H9 (cell line): ENCODE measurements at regions not wholly inside any gene's neighbourhood (a gene's known extent, or its start where the extent isn't known, plus 50 kb on each side); places are given as distances from the start of the nearest gene placed in this dataset.
A peak's percentile ranks its signal among the peaks of the same experiment; 100 is the strongest.

Source experiments
- DNase-seq: peaks from one replicate; pipeline ENCODE4 v3.0.0-alpha.2; 2017
- H2AFZ ChIP-seq: one replicate; pipeline ENCODE4 v1.6.1; 2013; ENCODE audit warnings: mild to moderate bottlenecking, low read length, control low read depth, moderate library complexity
- H2AK5ac ChIP-seq: 2 replicates; pipeline ENCODE4 v1.6.1; 2013; ENCODE audit warnings: low read length, control low read depth, mixed read lengths; ENCODE audit not compliant: insufficient read length
- H2BK120ac ChIP-seq: one replicate; pipeline ENCODE4 v1.6.1; 2013; ENCODE audit warnings: low read depth, mild to moderate bottlenecking, low read length, control low read depth, inconsistent platforms; ENCODE audit not compliant: poor library complexity, severe bottlenecking
- H2BK12ac ChIP-seq: 2 replicates; pipeline ENCODE4 v1.6.1; 2013; ENCODE audit warnings: low read length, control low read depth, mixed read lengths, low read depth; ENCODE audit not compliant: insufficient read length
- H2BK15ac ChIP-seq: 2 replicates; pipeline ENCODE4 v1.6.1; 2013; ENCODE audit warnings: low read depth, low read length, control low read depth
- H2BK20ac ChIP-seq: one replicate; pipeline ENCODE4 v1.6.1; 2013; ENCODE audit warnings: low read depth, mild to moderate bottlenecking, low read length, control low read depth, inconsistent platforms; ENCODE audit not compliant: poor library complexity, severe bottlenecking
- H2BK5ac ChIP-seq: 2 replicates; pipeline ENCODE4 v1.6.1; 2013; ENCODE audit warnings: low read length, control low read depth, mixed read lengths; ENCODE audit not compliant: insufficient read length
- H3K14ac ChIP-seq: 2 replicates; pipeline ENCODE4 v1.6.1; 2013; ENCODE audit warnings: low read length, control low read depth; ENCODE audit not compliant: insufficient read depth
- H3K18ac ChIP-seq: 2 replicates; pipeline ENCODE4 v1.6.1; 2013; ENCODE audit warnings: low read depth, mild to moderate bottlenecking, mixed read lengths, low read length, control low read depth; ENCODE audit not compliant: insufficient read length
- H3K23ac ChIP-seq: 2 replicates; pipeline ENCODE4 v1.6.1; 2013; ENCODE audit warnings: low read length, control low read depth, mixed read lengths, low read depth; ENCODE audit not compliant: insufficient read length
- H3K23me2 ChIP-seq: 2 replicates; pipeline ENCODE4 v1.6.1; 2013; ENCODE audit warnings: low read depth, mild to moderate bottlenecking, mixed read lengths, low read length, control low read depth; ENCODE audit not compliant: insufficient read length, poor library complexity, severe bottlenecking
- H3K27ac ChIP-seq: 2 replicates; pipeline ENCODE4 v1.5.1; 2013; ENCODE audit warnings: low read length, control low read depth, mixed read lengths, low read depth; ENCODE audit not compliant: insufficient read length
- H3K27me3 ChIP-seq: 2 replicates; pipeline ENCODE4 v1.6.1; 2013; ENCODE audit warnings: low read length, control low read depth, inconsistent platforms; ENCODE audit not compliant: insufficient read depth
- H3K4ac ChIP-seq: 2 replicates; pipeline ENCODE4 v1.6.1; 2013; ENCODE audit warnings: low read depth, mild to moderate bottlenecking, control low read depth, inconsistent platforms, low read length, moderate library complexity
- H3K4me1 ChIP-seq: 2 replicates; pipeline ENCODE4 v1.6.1; 2013; ENCODE audit warnings: low read length, control low read depth, inconsistent platforms; ENCODE audit not compliant: insufficient read depth
- H3K4me2 ChIP-seq: 2 replicates; pipeline ENCODE4 v1.6.1; 2013; ENCODE audit warnings: low read length, control low read depth, mixed read lengths; ENCODE audit not compliant: insufficient read length, insufficient read depth
- H3K56ac ChIP-seq: 2 replicates; pipeline ENCODE4 v1.6.1; 2013; ENCODE audit warnings: low read depth, mild to moderate bottlenecking, mixed read lengths, low read length, control low read depth; ENCODE audit not compliant: insufficient read length
- H3K79me1 ChIP-seq: 2 replicates; pipeline ENCODE4 v1.6.1; 2013; ENCODE audit warnings: low read depth, mild to moderate bottlenecking, moderate library complexity, low read length, control low read depth, inconsistent platforms; ENCODE audit not compliant: insufficient read depth, poor library complexity, severe bottlenecking
- H3K79me2 ChIP-seq: 2 replicates; pipeline ENCODE4 v1.6.1; 2013; ENCODE audit warnings: low read length, control low read depth, inconsistent platforms; ENCODE audit not compliant: insufficient read depth
- H3K9ac ChIP-seq: 2 replicates; pipeline ENCODE4 v1.6.1; 2013; ENCODE audit warnings: low read length, control low read depth, mixed read lengths; ENCODE audit not compliant: insufficient read length; ENCODE audit errors: extremely low read depth
- H3K9me3 ChIP-seq: one replicate; pipeline ENCODE4 v1.6.1; 2013; ENCODE audit warnings: low read depth, low read length, inconsistent platforms; ENCODE audit not compliant: control insufficient read depth
- H3T11ph ChIP-seq: one replicate; pipeline ENCODE4 v1.6.1; 2013; ENCODE audit warnings: mild to moderate bottlenecking, low read length, control low read depth, inconsistent platforms
- H4K20me1 ChIP-seq: one replicate; pipeline ENCODE4 v1.6.1; 2013; ENCODE audit not compliant: control insufficient read depth, insufficient read length, insufficient read depth
- H4K5ac ChIP-seq: 2 replicates; pipeline ENCODE4 v1.6.1; 2013; ENCODE audit warnings: low read depth, mild to moderate bottlenecking, mixed read lengths, low read length, control low read depth; ENCODE audit not compliant: insufficient read length
- H4K8ac ChIP-seq: replicated peaks from 2 replicates; pipeline ENCODE4 v1.6.1; 2013; ENCODE audit warnings: low read length, control low read depth, mixed read lengths, low read depth; ENCODE audit not compliant: insufficient read length
- H4K91ac ChIP-seq: 2 replicates; pipeline ENCODE4 v1.6.1; 2013; ENCODE audit warnings: low read depth, mild to moderate bottlenecking, moderate library complexity, mixed read lengths, low read length, control low read depth; ENCODE audit not compliant: insufficient read length
- H3K27ac Mint-ChIP-seq, 3 experiments: 2 replicates in 2 of 3; 3 replicates in 1 of 3; pipeline ENCODE4 v1.8.0; 2020 to 2021; ENCODE audit warnings: mixed read lengths in 3 of 3, mild to moderate bottlenecking in 1 of 3, moderate library complexity in 1 of 3
- H3K27me3 Mint-ChIP-seq: 2 replicates; pipeline ENCODE4 v1.8.0; 2021; ENCODE audit warnings: low read depth, mild to moderate bottlenecking, moderate library complexity, mixed read lengths
- H3K36me3 Mint-ChIP-seq, 3 experiments: 2 replicates in 2 of 3; 3 replicates in 1 of 3; pipeline ENCODE4 v1.8.0; 2020 to 2021; ENCODE audit warnings: low read depth in 3 of 3, mixed read lengths in 3 of 3; ENCODE audit not compliant: insufficient read depth in 1 of 3
- H3K4me1 Mint-ChIP-seq, 2 experiments: 2 replicates each; pipeline ENCODE4 v1.8.0; 2020; ENCODE audit warnings: mixed read lengths in 2 of 2
- H3K4me3 Mint-ChIP-seq, 2 experiments: 2 replicates in 1 of 2; 3 replicates in 1 of 2; pipeline ENCODE4 v1.8.0; 2020 to 2021; ENCODE audit warnings: mild to moderate bottlenecking in 2 of 2, mixed read lengths in 2 of 2, moderate library complexity in 1 of 2
- H3K9me3 Mint-ChIP-seq, 2 experiments: 2 replicates in 1 of 2; 3 replicates in 1 of 2; pipeline ENCODE4 v1.8.0; 2020; ENCODE audit warnings: mild to moderate bottlenecking in 2 of 2, mixed read lengths in 2 of 2, moderate library complexity in 1 of 2
- CTCF ChIP-seq: fragments of 200-600 bp; sonication (generic); conservative IDR thresholded peaks from 3 replicates; pipeline ENCODE4 v1.8.0; 2021; ENCODE audit warnings: antibody characterized with exemption, mild to moderate bottlenecking
- WGBS: extraction: QIAGEN DNeasy Blood & Tissue Kit; methylation state at CpG from one replicate; pipeline ENCODE4 v1.1.7; 2013; ENCODE audit warnings: missing lambda C conversion rate, low lambda C conversion rate, mixed read lengths; ENCODE audit not compliant: insufficient read length; ENCODE audit errors: extremely low coverage; 5-methylcytosine and 5-hydroxymethylcytosine counted together

DNA sequence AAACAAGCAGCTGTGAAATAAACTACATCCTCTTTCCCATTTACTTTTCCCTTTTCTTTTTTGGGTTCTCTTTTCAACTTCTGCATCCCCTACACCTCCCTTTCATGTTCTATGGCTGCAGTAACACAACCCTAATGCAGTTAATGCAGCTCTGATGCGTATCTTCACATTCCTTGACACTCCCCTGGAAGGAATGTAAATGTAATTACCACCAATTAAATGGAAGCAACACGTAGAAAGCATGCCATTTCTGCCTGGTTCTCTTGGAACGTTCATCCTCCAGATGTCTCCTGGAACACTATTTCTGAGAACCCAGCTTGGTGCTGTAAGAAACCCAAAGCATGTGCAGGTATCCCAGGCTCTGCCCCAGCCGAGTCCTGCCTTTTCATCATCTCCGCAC lies 166.8 kb upstream of the FREM2 start:
- no peaks in the 10 kb centered on the region for H3K27me3 Mint-ChIP-seq
- Histone ChIP-seq H4K20me1 (no peaks in the 10 kb centered on the region), H4K8ac (no peak overlapping the region), H4K5ac (no peak overlapping the region), H3K9ac (no peak overlapping the region), H2BK5ac (no peak overlapping the region), H3T11ph (no peak overlapping the region), H3K79me1 (no peaks in the 10 kb centered on the region), H3K56ac (no peak overlapping the region), H3K4me1 (peaks cover 8% of the 10 kb centered on the region; the same call in 1 of the 2 replicates), H3K27me3 (no peaks in the 10 kb centered on the region), H4K91ac (no peak overlapping the region), H3K4ac (no peak overlapping the region), H3K79me2 (no peaks in the 10 kb centered on the region), H3K9me3 (no peaks in the 10 kb centered on the region), H3K27ac (no peak overlapping the region), H2BK12ac (no peak overlapping the region), H2BK120ac (no peak overlapping the region), H3K4me2 (peak overlapping the region; percentile 20), H3K23me2 (no peaks in the 10 kb centered on the region), H2AFZ (no peak overlapping the region), H2BK15ac (no peak overlapping the region), H2BK20ac (no peak overlapping the region), H2AK5ac (no peak overlapping the region), H3K23ac (no peak overlapping the region), H3K18ac (no peak overlapping the region), H3K14ac (no peak overlapping the region)
- DNase-seq, result no peak
- no peak for TF ChIP-seq CTCF
- peaks cover 3 to 11% of the 10 kb centered on the region in 2 experiments; a peak in 4 of 5 replicates for H3K9me3 Mint-ChIP-seq
- H3K4me1 Mint-ChIP-seq, result peaks cover 24 to 26% of the 10 kb centered on the region in 2 experiments
- H3K4me3 Mint-ChIP-seq, result no peak overlapping the region
- no CpG with 5 or more reads among the region's 5 CpGs for WGBS
- peaks cover 0 to 9% (median 7%) of the 10 kb centered on the region in 3 experiments; a peak in 6 of 7 replicates for H3K36me3 Mint-ChIP-seq
- H3K27ac Mint-ChIP-seq, result peak overlapping the region; percentile 13 to 81 (median 32); a peak in 2 of 7 replicates
